SK-N-SH (cell line): ENCODE measurements at regions not wholly inside any gene's neighbourhood (a gene's known extent, or its start where the extent isn't known, plus 50 kb on each side); places are given as distances from the start of the nearest gene placed in this dataset.

Experiments used
- CTCF ChIA-PET: fragments of 300-600, 350-600 bp; formaldehyde crosslinking; extraction: SDS; loops from one replicate; lab custom pipeline; 2021; lab: Yijun Ruan, JAX
- POLR2A ChIA-PET: fragments of 350-600 bp; sonication (Branson Sonifier 250); formaldehyde crosslinking; extraction: SDS; loops from one replicate; lab custom pipeline; 2020; ENCODE audit warnings: antibody characterized with exemption, inconsistent platforms; lab: Yijun Ruan, JAX
- DNase-seq: peaks from one replicate; pipeline ENCODE4 v3.0.0; 2012
- H2AFZ ChIP-seq: fragments of 200-600 bp; sonication (generic); 2 replicates; pipeline ENCODE4 v1.8.1; 2016; ENCODE audit warnings: antibody characterized with exemption, mild to moderate bottlenecking, low read depth
- H3F3A ChIP-seq: fragments of 200-600 bp; sonication (generic); replicated peaks from 2 replicates; pipeline ENCODE3; 2016; ENCODE audit warnings: antibody characterized with exemption, mild to moderate bottlenecking; ENCODE audit not compliant: insufficient read depth
- H3K27ac ChIP-seq, 2 experiments: fragments of 200-500 bp in 1 of 2; fragments of 200-600 bp in 1 of 2; sonication (Bioruptor generic) in 1 of 2; sonication (generic), shearing (Covaris generic) in 1 of 2; 2 replicates each; pipeline versions ENCODE4 v1.5.1 to v1.6.1; 2014 to 2016; ENCODE audit warnings: low read depth in 2 of 2, inconsistent platforms in 1 of 2, low read length in 1 of 2, mild to moderate bottlenecking in 1 of 2, mixed read lengths in 1 of 2
- H3K27me3 ChIP-seq: fragments of 200-600 bp; sonication (generic), shearing (Covaris generic); 2 replicates; pipeline ENCODE4 v1.6.1; 2016; ENCODE audit warnings: mixed run types; ENCODE audit not compliant: insufficient read depth
- H3K36me3 ChIP-seq, 2 experiments: fragments of 200-500 bp in 1 of 2; fragments of 200-600 bp in 1 of 2; sonication (Bioruptor generic) in 1 of 2; sonication (generic) in 1 of 2; replicated peaks in 1 of 2; 2 replicates each; pipeline versions ENCODE3 to v1.5.1; 2014 to 2016; ENCODE audit warnings: low read length in 1 of 2, mild to moderate bottlenecking in 1 of 2; ENCODE audit not compliant: insufficient read depth in 2 of 2, control insufficient read depth in 1 of 2
- H3K4me1 ChIP-seq, 2 experiments: fragments of 200-500 bp in 1 of 2; fragments of 200-600 bp in 1 of 2; sonication (Bioruptor generic) in 1 of 2; sonication (generic), shearing (Covaris generic) in 1 of 2; 2 replicates each; pipeline versions ENCODE4 v1.5.1 to v1.6.1; 2014 to 2016; ENCODE audit warnings: low read depth in 1 of 2, low read length in 1 of 2, mixed run types in 1 of 2; ENCODE audit not compliant: insufficient read depth in 2 of 2, control insufficient read depth in 1 of 2
- H3K4me2 ChIP-seq: fragments of 200-600 bp; sonication (generic), shearing (Covaris generic); 2 replicates; pipeline ENCODE4 v1.6.1; 2017; ENCODE audit warnings: mixed run types
- H3K4me3 ChIP-seq, 2 experiments: fragments of 200-500 bp in 1 of 2; fragments of 200-600 bp in 1 of 2; sonication (Bioruptor generic) in 1 of 2; sonication (generic), shearing (Covaris generic) in 1 of 2; 2 replicates each; pipeline versions ENCODE4 v1.5.1 to v1.8.1; 2014 to 2016; ENCODE audit warnings: low read depth in 2 of 2, inconsistent platforms in 1 of 2, low read length in 1 of 2, mild to moderate bottlenecking in 1 of 2, mixed read lengths in 1 of 2, moderate library complexity in 1 of 2
- H3K79me2 ChIP-seq: fragments of 200-600 bp; sonication (generic); 2 replicates; pipeline ENCODE4 v1.8.1; 2017; ENCODE audit warnings: mild to moderate bottlenecking; ENCODE audit not compliant: insufficient read depth
- H3K9ac ChIP-seq: fragments of 200-600 bp; sonication (generic); 2 replicates; pipeline ENCODE4 v1.6.1; 2017; ENCODE audit warnings: mixed run types
- H3K9me2 ChIP-seq: fragments of 200-600 bp; sonication (generic); 2 replicates; pipeline ENCODE4 v1.6.1; 2017; ENCODE audit warnings: mixed run types
- H3K9me3 ChIP-seq: fragments of 200-600 bp; sonication (generic); 2 replicates; pipeline ENCODE4 v1.6.1; 2017; ENCODE audit warnings: mixed run types, mild to moderate bottlenecking, moderate library complexity
- H4K20me1 ChIP-seq: fragments of 200-600 bp; sonication (generic); 2 replicates; pipeline ENCODE4 v1.6.1; 2017; ENCODE audit warnings: mild to moderate bottlenecking, mixed run types; ENCODE audit not compliant: insufficient read depth
- CHD2 ChIP-seq: fragments of 150-350 bp; IDR thresholded peaks from 2 replicates; pipeline ENCODE4 v1.6.1; 2018; ENCODE audit warnings: low read length; ENCODE audit not compliant: partially characterized antibody
- EP300 ChIP-seq, 2 experiments: IDR thresholded peaks; 2 replicates each; pipeline versions ENCODE4 v1.4.0 to v1.6.1; 2012; ENCODE audit warnings: borderline replicate concordance in 1 of 2, low read depth in 1 of 2, low read length in 1 of 2
- FOSL2 ChIP-seq: IDR thresholded peaks from 2 replicates; pipeline ENCODE4 v1.4.0; 2012; ENCODE audit warnings: low read depth, mild to moderate bottlenecking, moderate library complexity, borderline replicate concordance
- FOXM1 ChIP-seq: IDR thresholded peaks from 2 replicates; pipeline ENCODE4 v1.4.0; 2012; ENCODE audit warnings: low read depth, mild to moderate bottlenecking
- IRF3 ChIP-seq: fragments of 150-350 bp; IDR thresholded peaks from 2 replicates; pipeline ENCODE4 v1.6.1; 2016; ENCODE audit warnings: mild to moderate bottlenecking, low read depth, low read length
- JUND ChIP-seq: IDR thresholded peaks from 2 replicates; pipeline ENCODE4 v1.4.0; 2012
- MEF2A ChIP-seq: IDR thresholded peaks from 2 replicates; pipeline ENCODE4 v1.4.0; 2012; ENCODE audit warnings: low read depth, borderline replicate concordance
- NRF1 ChIP-seq: IDR thresholded peaks from 2 replicates; pipeline ENCODE4 v1.6.1; 2012; ENCODE audit warnings: low read depth, mild to moderate bottlenecking, low read length
- PBX3 ChIP-seq: IDR thresholded peaks from 2 replicates; pipeline ENCODE4; 2012
- RAD21 ChIP-seq: IDR thresholded peaks from 2 replicates; pipeline ENCODE4 v1.6.1; 2012; ENCODE audit warnings: mild to moderate bottlenecking, low read length
- TAF1 ChIP-seq: IDR thresholded peaks from 2 replicates; pipeline ENCODE4 v1.6.1; 2012; ENCODE audit warnings: low read depth, mild to moderate bottlenecking, low read length, moderate library complexity, borderline replicate concordance
- ZBTB33 ChIP-seq: IDR thresholded peaks from 2 replicates; pipeline ENCODE4 v1.4.0; 2012; ENCODE audit warnings: low read depth, borderline replicate concordance
- WGBS: methylation state at CpG from one replicate; pipeline ENCODE4 v1.1.6; 2017; ENCODE audit warnings: low lambda C conversion rate; 5-methylcytosine and 5-hydroxymethylcytosine counted together

GRCh38 chr4:95981591-95981990 lies 141.7 kb downstream of the PDHA2 start (continued):
- TF ChIP-seq PBX3 (no peak), FOXM1 (no peak), IRF3 (no peak), JUND (no peak)
- TF ChIP-seq, all 33 proteins: peak for 0

GRCh38 chr4:95982516-95982915 lies 142.6 kb downstream of the PDHA2 start:
- no peak overlapping the region for H3K4me3 ChIP-seq
- H3K27me3 ChIP-seq = no peaks in the 10 kb centered on the region
- no peak overlapping the region for H3K27ac ChIP-seq
- no peaks in the 10 kb centered on the region for H3K9me3 ChIP-seq
- WGBS = 51% methylated on average over 1 of the region's 1 CpG
- no peak overlapping the region for H3K9ac ChIP-seq
- DNase-seq = no peak
- no peak overlapping the region for H3K4me2 ChIP-seq
- H4K20me1 ChIP-seq = no peaks in the 10 kb centered on the region
- TF ChIP-seq JUND = no peak
- TF ChIP-seq IRF3 = no peak
- no peak for TF ChIP-seq NRF1
- H3K79me2 ChIP-seq = no peaks in the 10 kb centered on the region
- no peaks in the 10 kb centered on the region for H3K4me1 ChIP-seq
- CTCF ChIA-PET = no interaction called here
- POLR2A ChIA-PET = no interaction called here
- H3K9me2 ChIP-seq = no peaks in the 10 kb centered on the region
- no peaks in the 10 kb centered on the region for H3F3A ChIP-seq
- no peaks in the 10 kb centered on the region for H3K36me3 ChIP-seq
- no peak overlapping the region for H2AFZ ChIP-seq

GRCh38 chr4:95984081-95984480 lies 144.2 kb downstream of the PDHA2 start:
- Histone ChIP-seq H3K4me3 (no peak overlapping the region), H3K4me2 (no peak overlapping the region), H3K9me2 (peaks cover 1% of the 10 kb centered on the region; the same call in 1 of the 2 replicates), H4K20me1 (no peaks in the 10 kb centered on the region), H2AFZ (no peak overlapping the region), H3K36me3 (no peaks in the 10 kb centered on the region), H3K9ac (no peak overlapping the region), H3K27me3 (no peaks in the 10 kb centered on the region), H3F3A (no peaks in the 10 kb centered on the region), H3K79me2 (no peaks in the 10 kb centered on the region), H3K4me1 (no peaks in the 10 kb centered on the region), H3K27ac (no peak overlapping the region), H3K9me3 (no peaks in the 10 kb centered on the region)
- POLR2A ChIA-PET = no interaction called here
- CTCF ChIA-PET = no interaction called here
- 93% methylated on average over 3 of the region's 6 CpGs for WGBS
- TF ChIP-seq MEF2A (no peak), EP300 (IDR thresholded peaks at IDR 0.05; ENCODE audit: borderline replicate concordance in 1 of 2, low read depth in 1 of 2, low read length in 1 of 2) (no peak), TAF1 (no peak), FOSL2 (no peak), RAD21 (no peak), CHD2 (no peak), ZBTB33 (no peak)
- no peak for DNase-seq
